OCI-LY7 (cell line): ENCODE measurements at regions not wholly inside any gene's neighbourhood (a gene's known extent, or its start where the extent isn't known, plus 50 kb on each side); places are given as distances from the start of the nearest gene placed in this dataset.

ENCODE experiments used
- EZH2phosphoT487 ChIP-seq: fragments of 200-600 bp; sonication (generic); IDR thresholded peaks from 2 replicates; pipeline ENCODE4 v1.6.1; 2018; ENCODE audit warnings: low read depth, borderline replicate concordance, mild to moderate bottlenecking, mixed run types, antibody characterized with exemption, low read length, moderate library complexity, mixed read lengths
- TF ChIP-seq, protein P1 (sequence below): fragments of 200-600 bp; sonication (generic); conservative IDR thresholded peaks from 2 replicates; pipeline ENCODE4 v1.5.1; 2014; ENCODE audit warnings: mild to moderate bottlenecking, antibody characterized with exemption, low read length, moderate library complexity, mixed read lengths

DNA sequence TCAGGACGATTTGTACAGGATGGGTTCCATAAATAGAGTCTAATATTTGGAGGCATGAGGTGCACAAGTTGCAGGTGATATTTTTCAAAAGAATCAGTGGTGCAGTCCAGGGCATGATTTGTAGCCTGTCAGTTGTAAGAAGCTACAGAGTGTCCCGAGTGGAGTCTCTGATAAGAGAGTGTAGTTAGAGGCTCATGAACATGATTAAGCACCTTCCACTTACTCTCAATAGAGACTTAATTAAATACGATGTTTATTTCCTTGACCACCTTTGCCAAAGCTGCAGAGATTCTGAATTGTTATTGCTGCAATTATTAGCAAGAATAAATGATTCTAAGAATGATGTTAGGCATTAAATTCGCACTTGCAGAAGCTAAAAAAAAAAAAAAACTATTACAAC is 218.4 kb upstream of the LRTM1 start:
- TF ChIP-seq, protein P1, sequence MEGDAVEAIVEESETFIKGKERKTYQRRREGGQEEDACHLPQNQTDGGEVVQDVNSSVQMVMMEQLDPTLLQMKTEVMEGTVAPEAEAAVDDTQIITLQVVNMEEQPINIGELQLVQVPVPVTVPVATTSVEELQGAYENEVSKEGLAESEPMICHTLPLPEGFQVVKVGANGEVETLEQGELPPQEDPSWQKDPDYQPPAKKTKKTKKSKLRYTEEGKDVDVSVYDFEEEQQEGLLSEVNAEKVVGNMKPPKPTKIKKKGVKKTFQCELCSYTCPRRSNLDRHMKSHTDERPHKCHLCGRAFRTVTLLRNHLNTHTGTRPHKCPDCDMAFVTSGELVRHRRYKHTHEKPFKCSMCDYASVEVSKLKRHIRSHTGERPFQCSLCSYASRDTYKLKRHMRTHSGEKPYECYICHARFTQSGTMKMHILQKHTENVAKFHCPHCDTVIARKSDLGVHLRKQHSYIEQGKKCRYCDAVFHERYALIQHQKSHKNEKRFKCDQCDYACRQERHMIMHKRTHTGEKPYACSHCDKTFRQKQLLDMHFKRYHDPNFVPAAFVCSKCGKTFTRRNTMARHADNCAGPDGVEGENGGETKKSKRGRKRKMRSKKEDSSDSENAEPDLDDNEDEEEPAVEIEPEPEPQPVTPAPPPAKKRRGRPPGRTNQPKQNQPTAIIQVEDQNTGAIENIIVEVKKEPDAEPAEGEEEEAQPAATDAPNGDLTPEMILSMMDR: no peak
- TF ChIP-seq EZH2phosphoT487: no peak
